ENCODE measurements at regions not wholly inside any gene's neighbourhood (a gene's known extent, or its start where the extent isn't known, plus 50 kb on each side); places are given as distances from the start of the nearest gene placed in this dataset.

GRCh38 chr21:20265707-20266440 lies 732.3 kb upstream of the NCAM2 start:
- WGBS, 2 experiments (ENCODE audit: insufficient coverage in 1 of 2, insufficient read length in 1 of 2): 87% methylated on average over 5 of the region's 5 CpGs; no CpG with 5 or more reads in 1 of the 2 experiments
- H3K9me3 Mint-ChIP-seq: no peaks in the 10 kb centered on the region
- TF ChIP-seq CTCF (conservative IDR thresholded peaks at IDR 0.05): no peak

GRCh38 chr21:20266441-20266710 lies 731.8 kb upstream of the NCAM2 start:
- Mint-ChIP-seq H3K27me3 (ENCODE audit: insufficient read depth) (no peaks in the 10 kb centered on the region), H3K9me3 (peaks cover 2% of the 10 kb centered on the region), H3K36me3 (ENCODE audit: low read depth) (no peaks in the 10 kb centered on the region), H3K4me3 (no peak overlapping the region), H3K4me1 (peaks cover 1% of the 10 kb centered on the region), H3K27ac (no peak overlapping the region)
- WGBS, 2 experiments (ENCODE audit: insufficient coverage in 1 of 2, insufficient read length in 1 of 2): 83 to 98% methylated on average over 2 of the region's 2 CpGs
- DNase-seq: no peak
- TF ChIP-seq CTCF (conservative IDR thresholded peaks at IDR 0.05): no peak
- H3K9me3 ChIP-seq (ENCODE audit: control insufficient read depth, low read length): peaks cover 7% of the 10 kb centered on the region
- H3K9ac ChIP-seq (ENCODE audit: extremely low read depth, low read length, poor library complexity, severe bottlenecking): no peak overlapping the region
- no peaks in the 10 kb centered on the region for H3K27me3 ChIP-seq (ENCODE audit: control insufficient read depth, insufficient read depth, low read length, poor library complexity, severe bottlenecking)
- H3K4me3 ChIP-seq (ENCODE audit: low read length): no peak overlapping the region
- H3K36me3 ChIP-seq (ENCODE audit: control insufficient read depth, insufficient read depth, low read length): no peaks in the 10 kb centered on the region
- no peak overlapping the region for H3K27ac ChIP-seq (ENCODE audit: low read depth, low read length)
- no peaks in the 10 kb centered on the region for H3K4me1 ChIP-seq (ENCODE audit: control insufficient read depth, insufficient read depth, low read length)

More at GRCh38 chr21:20265707-20266440, 732.3 kb upstream of the NCAM2 start:
- H3K27ac ChIP-seq (ENCODE audit: low read depth, low read length): no peak overlapping the region
- H3K9me3 ChIP-seq (ENCODE audit: control insufficient read depth, low read length): peaks cover 7% of the 10 kb centered on the region
- no peak overlapping the region for H3K9ac ChIP-seq (ENCODE audit: extremely low read depth, low read length, poor library complexity, severe bottlenecking)
- Mint-ChIP-seq H3K4me3 (no peak overlapping the region), H3K4me1 (peaks cover 1% of the 10 kb centered on the region), H3K27ac (no peak overlapping the region), H3K27me3 (ENCODE audit: insufficient read depth) (no peaks in the 10 kb centered on the region), H3K36me3 (ENCODE audit: low read depth) (no peaks in the 10 kb centered on the region)
- H3K4me3 ChIP-seq (ENCODE audit: low read length): no peak overlapping the region
- no peaks in the 10 kb centered on the region for H3K27me3 ChIP-seq (ENCODE audit: control insufficient read depth, insufficient read depth, low read length, poor library complexity, severe bottlenecking)
- DNase-seq: no peak
- H3K4me1 ChIP-seq (ENCODE audit: control insufficient read depth, insufficient read depth, low read length): no peaks in the 10 kb centered on the region
- no peaks in the 10 kb centered on the region for H3K36me3 ChIP-seq (ENCODE audit: control insufficient read depth, insufficient read depth, low read length)

- no peak for TF ChIP-seq CTCF (conservative IDR thresholded peaks at IDR 0.05)
Measured at GRCh38 chr21:20270365-20271055, 727.7 kb upstream of the NCAM2 start.

More at GRCh38 chr21:20270365-20271055, 727.7 kb upstream of the NCAM2 start:
- H3K9me3 ChIP-seq (ENCODE audit: control insufficient read depth, low read length): peaks cover 13% of the 10 kb centered on the region
- peaks cover 4% of the 10 kb centered on the region for H3K4me1 ChIP-seq (ENCODE audit: control insufficient read depth, insufficient read depth, low read length)
- H3K36me3 ChIP-seq (ENCODE audit: control insufficient read depth, insufficient read depth, low read length): no peaks in the 10 kb centered on the region
- no peak overlapping the region for H3K4me3 ChIP-seq (ENCODE audit: low read length)
- H3K36me3 Mint-ChIP-seq (ENCODE audit: low read depth): no peaks in the 10 kb centered on the region
- DNase-seq: no peak
- peaks cover 12% of the 10 kb centered on the region for H3K4me1 Mint-ChIP-seq
- H3K27ac Mint-ChIP-seq: no peak overlapping the region
- no peak overlapping the region for H3K4me3 Mint-ChIP-seq
- H3K9me3 Mint-ChIP-seq: peaks cover 5% of the 10 kb centered on the region
- no peak overlapping the region for H3K27ac ChIP-seq (ENCODE audit: low read depth, low read length)
- WGBS, 2 experiments (ENCODE audit: insufficient coverage in 1 of 2, insufficient read length in 1 of 2): 78 to 89% methylated on average over 4 to 11 of the region's 11 CpGs
- H3K27me3 Mint-ChIP-seq (ENCODE audit: insufficient read depth): no peaks in the 10 kb centered on the region
- no peak overlapping the region for H3K9ac ChIP-seq (ENCODE audit: extremely low read depth, low read length, poor library complexity, severe bottlenecking)
- no peaks in the 10 kb centered on the region for H3K27me3 ChIP-seq (ENCODE audit: control insufficient read depth, insufficient read depth, low read length, poor library complexity, severe bottlenecking)

All from endodermal cell (in vitro differentiated cells).